ENCODE measurements at regions not wholly inside any gene's neighbourhood (a gene's known extent, or its start where the extent isn't known, plus 50 kb on each side); places are given as distances from the start of the nearest gene placed in this dataset.

GRCh38 chrY:8610620-8611019 lies 726.6 kb upstream of the TSPY4 start:
- no peak for DNase-seq
- no peak overlapping the region for H3K4ac ChIP-seq (ENCODE audit: low read depth, low read length)
- no peaks in the 10 kb centered on the region for H3K79me2 ChIP-seq (ENCODE audit: control insufficient read depth, insufficient read depth, low read length)
- no peak overlapping the region for H2BK120ac ChIP-seq (ENCODE audit: low read depth, low read length)
- no peak overlapping the region for H2BK15ac ChIP-seq (replicated peaks; ENCODE audit: low read depth)
- no peak overlapping the region for H3K18ac ChIP-seq (ENCODE audit: low read length)
- H3K27ac ChIP-seq (ENCODE audit: low read depth, low read length) = no peak overlapping the region
- H3K79me1 ChIP-seq (ENCODE audit: low read length) = no peaks in the 10 kb centered on the region
- no peak overlapping the region for H3K4me2 ChIP-seq (ENCODE audit: low read length)
- H4K8ac ChIP-seq (ENCODE audit: low read depth, low read length) = no peak overlapping the region
- WGBS (ENCODE audit: extremely low coverage, insufficient coverage, low lambda C conversion rate) = no CpG with 5 or more reads among the region's 1 CpG
- no peak overlapping the region for H3K9ac ChIP-seq (ENCODE audit: low read length)
- H2AK5ac ChIP-seq (ENCODE audit: low read length) = no peak overlapping the region
- H3K4me1 ChIP-seq (ENCODE audit: control insufficient read depth, low read depth, low read length) = no peaks in the 10 kb centered on the region
- H3K4me3 ChIP-seq (ENCODE audit: low read length) = no peak overlapping the region
- no peak overlapping the region for H2BK5ac ChIP-seq (ENCODE audit: low read length)
- no peak overlapping the region for H3K56ac ChIP-seq (ENCODE audit: low read length)
- no peaks in the 10 kb centered on the region for H3K27me3 ChIP-seq (ENCODE audit: insufficient read depth, low read length, poor library complexity)
- no peak overlapping the region for H3K23ac ChIP-seq (ENCODE audit: low read length)
- no peak overlapping the region for H4K5ac ChIP-seq (ENCODE audit: low read length)
- no peaks in the 10 kb centered on the region for H3K36me3 ChIP-seq (ENCODE audit: control insufficient read depth, insufficient read depth, low read length)

GRCh38 chrY:8611815-8612214 lies 725.4 kb upstream of the TSPY4 start:
- Histone ChIP-seq H2AK5ac (ENCODE audit: low read length) (no peak overlapping the region), H3K56ac (ENCODE audit: low read length) (no peak overlapping the region), H4K5ac (ENCODE audit: low read length) (no peak overlapping the region), H3K9ac (ENCODE audit: low read length) (no peak overlapping the region), H3K27me3 (ENCODE audit: insufficient read depth, low read length, poor library complexity) (no peaks in the 10 kb centered on the region), H3K23ac (ENCODE audit: low read length) (no peak overlapping the region), H2BK120ac (ENCODE audit: low read depth, low read length) (no peak overlapping the region), H2BK15ac (replicated peaks; ENCODE audit: low read depth) (no peak overlapping the region), H3K4me1 (ENCODE audit: control insufficient read depth, low read depth, low read length) (no peaks in the 10 kb centered on the region), H3K79me1 (ENCODE audit: low read length) (no peaks in the 10 kb centered on the region), H3K4ac (ENCODE audit: low read depth, low read length) (no peak overlapping the region), H3K4me3 (ENCODE audit: low read length) (no peak overlapping the region), H2BK5ac (ENCODE audit: low read length) (no peak overlapping the region), H3K36me3 (ENCODE audit: control insufficient read depth, insufficient read depth, low read length) (no peaks in the 10 kb centered on the region), H3K4me2 (ENCODE audit: low read length) (no peak overlapping the region), H3K27ac (ENCODE audit: low read depth, low read length) (no peak overlapping the region), H3K79me2 (ENCODE audit: control insufficient read depth, insufficient read depth, low read length) (no peaks in the 10 kb centered on the region), H4K8ac (ENCODE audit: low read depth, low read length) (no peak overlapping the region), H3K18ac (ENCODE audit: low read length) (no peak overlapping the region)
- WGBS (ENCODE audit: extremely low coverage, insufficient coverage, low lambda C conversion rate) = no CpG with 5 or more reads among the region's 3 CpGs
- DNase-seq = no peak

- Histone ChIP-seq H3K9ac (ENCODE audit: low read length) (no peak overlapping the region), H3K27ac (ENCODE audit: low read depth, low read length) (no peak overlapping the region), H3K27me3 (ENCODE audit: insufficient read depth, low read length, poor library complexity) (no peaks in the 10 kb centered on the region), H3K4me3 (ENCODE audit: low read length) (no peak overlapping the region), H3K56ac (ENCODE audit: low read length) (no peak overlapping the region), H4K5ac (ENCODE audit: low read length) (no peak overlapping the region), H4K8ac (ENCODE audit: low read depth, low read length) (no peak overlapping the region), H3K79me1 (ENCODE audit: low read length) (no peaks in the 10 kb centered on the region), H3K18ac (ENCODE audit: low read length) (no peak overlapping the region), H2BK15ac (replicated peaks; ENCODE audit: low read depth) (no peak overlapping the region), H3K23ac (ENCODE audit: low read length) (no peak overlapping the region), H3K4me1 (ENCODE audit: control insufficient read depth, low read depth, low read length) (no peaks in the 10 kb centered on the region), H3K4ac (ENCODE audit: low read depth, low read length) (no peak overlapping the region), H2BK5ac (ENCODE audit: low read length) (no peak overlapping the region), H2AK5ac (ENCODE audit: low read length) (no peak overlapping the region), H3K36me3 (ENCODE audit: control insufficient read depth, insufficient read depth, low read length) (no peaks in the 10 kb centered on the region), H3K4me2 (ENCODE audit: low read length) (no peak overlapping the region), H2BK120ac (ENCODE audit: low read depth, low read length) (no peak overlapping the region), H3K79me2 (ENCODE audit: control insufficient read depth, insufficient read depth, low read length) (no peaks in the 10 kb centered on the region)
- DNase-seq = no peak
- WGBS (ENCODE audit: extremely low coverage, insufficient coverage, low lambda C conversion rate) = no CpG with 5 or more reads among the region's 4 CpGs
Observed at GRCh38 chrY:8618302-8618701, 719.0 kb upstream of the TSPY4 start.

DNA sequence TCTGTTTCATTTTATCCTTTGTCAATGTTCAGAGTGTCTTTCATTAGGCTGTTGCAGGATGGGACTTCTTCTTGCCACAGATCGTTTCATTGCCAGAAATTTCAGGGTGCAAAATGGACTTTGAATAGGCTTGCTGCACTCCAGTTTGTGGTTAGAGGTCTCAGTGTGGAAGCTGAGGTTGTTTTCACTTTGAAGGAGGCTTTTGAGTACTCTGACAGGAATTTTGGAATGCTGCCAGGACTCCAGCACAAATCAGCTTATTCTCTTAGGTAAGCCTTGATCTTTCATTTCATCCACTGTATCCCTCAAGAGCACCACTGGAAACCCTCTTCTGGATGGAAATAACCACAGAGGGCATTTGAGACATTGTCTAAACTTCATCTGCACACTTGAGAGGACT lies 715.1 kb upstream of the TSPY4 start:
- Histone ChIP-seq H3K4me3 (ENCODE audit: low read length) (no peak overlapping the region), H3K79me1 (ENCODE audit: low read length) (no peaks in the 10 kb centered on the region), H2AK5ac (ENCODE audit: low read length) (no peak overlapping the region), H4K8ac (ENCODE audit: low read depth, low read length) (no peak overlapping the region), H3K4me1 (ENCODE audit: control insufficient read depth, low read depth, low read length) (no peaks in the 10 kb centered on the region), H2BK5ac (ENCODE audit: low read length) (no peak overlapping the region), H3K27ac (ENCODE audit: low read depth, low read length) (no peak overlapping the region), H3K79me2 (ENCODE audit: control insufficient read depth, insufficient read depth, low read length) (no peaks in the 10 kb centered on the region), H2BK120ac (ENCODE audit: low read depth, low read length) (no peak overlapping the region), H3K56ac (ENCODE audit: low read length) (no peak overlapping the region), H3K18ac (ENCODE audit: low read length) (no peak overlapping the region), H3K36me3 (ENCODE audit: control insufficient read depth, insufficient read depth, low read length) (no peaks in the 10 kb centered on the region), H3K23ac (ENCODE audit: low read length) (no peak overlapping the region), H2BK15ac (replicated peaks; ENCODE audit: low read depth) (no peak overlapping the region), H3K9ac (ENCODE audit: low read length) (no peak overlapping the region), H3K4me2 (ENCODE audit: low read length) (no peak overlapping the region), H3K4ac (ENCODE audit: low read depth, low read length) (no peak overlapping the region), H4K5ac (ENCODE audit: low read length) (no peak overlapping the region), H3K27me3 (ENCODE audit: insufficient read depth, low read length, poor library complexity) (no peaks in the 10 kb centered on the region)
- WGBS (ENCODE audit: extremely low coverage, insufficient coverage, low lambda C conversion rate) = no CpG with 5 or more reads among the region's 1 CpG
- no peak for DNase-seq

DNA sequence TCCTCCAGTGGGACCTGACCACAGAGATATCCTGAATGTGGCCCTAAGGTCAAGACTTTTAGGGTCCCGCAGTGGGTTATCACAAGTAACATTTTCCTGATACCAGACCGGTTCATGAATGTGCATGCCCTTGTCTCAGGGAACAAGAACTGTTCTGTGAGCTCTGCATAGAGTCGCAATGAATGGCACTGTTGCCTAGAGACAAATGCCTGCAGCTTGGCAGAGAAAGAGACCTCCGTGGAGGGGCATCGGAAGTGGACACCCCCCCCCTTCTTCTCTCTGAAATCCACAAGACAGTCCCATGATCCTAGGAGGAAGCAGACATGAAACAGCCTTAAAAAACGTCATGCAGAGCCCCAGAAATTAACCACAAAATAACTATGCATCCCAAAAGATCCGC lies 714.4 kb upstream of the TSPY4 start:
- DNase-seq = no peak
- no peak overlapping the region for H2BK5ac ChIP-seq (ENCODE audit: low read length)
- H3K79me1 ChIP-seq (ENCODE audit: low read length) = no peaks in the 10 kb centered on the region
- H3K4me2 ChIP-seq (ENCODE audit: low read length) = no peak overlapping the region
- no peak overlapping the region for H2AK5ac ChIP-seq (ENCODE audit: low read length)
- H3K23ac ChIP-seq (ENCODE audit: low read length) = no peak overlapping the region
- WGBS (ENCODE audit: extremely low coverage, insufficient coverage, low lambda C conversion rate) = no CpG with 5 or more reads among the region's 7 CpGs
- H4K5ac ChIP-seq (ENCODE audit: low read length) = no peak overlapping the region
- no peaks in the 10 kb centered on the region for H3K4me1 ChIP-seq (ENCODE audit: control insufficient read depth, low read depth, low read length)
- no peak overlapping the region for H3K4me3 ChIP-seq (ENCODE audit: low read length)
- no peak overlapping the region for H2BK15ac ChIP-seq (replicated peaks; ENCODE audit: low read depth)
- H3K79me2 ChIP-seq (ENCODE audit: control insufficient read depth, insufficient read depth, low read length) = no peaks in the 10 kb centered on the region
- H2BK120ac ChIP-seq (ENCODE audit: low read depth, low read length) = no peak overlapping the region
- H3K4ac ChIP-seq (ENCODE audit: low read depth, low read length) = no peak overlapping the region
- H3K9ac ChIP-seq (ENCODE audit: low read length) = no peak overlapping the region
- H3K56ac ChIP-seq (ENCODE audit: low read length) = no peak overlapping the region
- H3K36me3 ChIP-seq (ENCODE audit: control insufficient read depth, insufficient read depth, low read length) = no peaks in the 10 kb centered on the region
- H4K8ac ChIP-seq (ENCODE audit: low read depth, low read length) = no peak overlapping the region
- no peaks in the 10 kb centered on the region for H3K27me3 ChIP-seq (ENCODE audit: insufficient read depth, low read length, poor library complexity)
- no peak overlapping the region for H3K18ac ChIP-seq (ENCODE audit: low read length)
- no peak overlapping the region for H3K27ac ChIP-seq (ENCODE audit: low read depth, low read length)

DNA sequence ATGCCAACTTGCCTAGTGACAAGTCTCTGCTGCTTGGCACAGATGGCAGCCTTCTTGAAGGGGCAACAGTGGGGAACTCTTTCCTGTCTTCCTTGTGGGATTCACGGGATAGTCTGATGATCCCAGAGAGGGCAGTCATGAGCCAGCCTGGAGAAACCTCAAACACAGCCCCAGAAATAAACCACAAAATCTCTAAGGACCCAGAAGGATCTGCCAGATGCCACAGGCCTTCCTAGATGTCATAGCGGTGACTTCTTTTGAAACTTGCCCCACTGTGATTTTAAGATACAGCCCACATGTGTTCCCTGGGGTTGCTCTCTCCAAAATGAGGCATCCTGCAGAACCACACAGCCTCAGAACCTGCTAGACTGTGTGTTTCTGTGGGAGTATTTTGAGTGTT lies 707.6 kb upstream of the TSPY4 start:
- Histone ChIP-seq H3K23ac (ENCODE audit: low read length) (no peak overlapping the region), H4K8ac (ENCODE audit: low read depth, low read length) (no peak overlapping the region), H3K27ac (ENCODE audit: low read depth, low read length) (no peak overlapping the region), H2BK15ac (replicated peaks; ENCODE audit: low read depth) (no peak overlapping the region), H3K79me1 (ENCODE audit: low read length) (no peaks in the 10 kb centered on the region), H3K56ac (ENCODE audit: low read length) (no peak overlapping the region), H3K36me3 (ENCODE audit: control insufficient read depth, insufficient read depth, low read length) (no peaks in the 10 kb centered on the region), H3K9ac (ENCODE audit: low read length) (no peak overlapping the region), H3K79me2 (ENCODE audit: control insufficient read depth, insufficient read depth, low read length) (no peaks in the 10 kb centered on the region), H3K4me1 (ENCODE audit: control insufficient read depth, low read depth, low read length) (no peaks in the 10 kb centered on the region), H3K18ac (ENCODE audit: low read length) (no peak overlapping the region), H4K5ac (ENCODE audit: low read length) (no peak overlapping the region), H3K4me3 (ENCODE audit: low read length) (no peak overlapping the region), H3K4me2 (ENCODE audit: low read length) (no peak overlapping the region), H2AK5ac (ENCODE audit: low read length) (no peak overlapping the region), H3K4ac (ENCODE audit: low read depth, low read length) (no peak overlapping the region), H2BK120ac (ENCODE audit: low read depth, low read length) (no peak overlapping the region), H2BK5ac (ENCODE audit: low read length) (no peak overlapping the region), H3K27me3 (ENCODE audit: insufficient read depth, low read length, poor library complexity) (no peaks in the 10 kb centered on the region)
- no peak for DNase-seq
- WGBS (ENCODE audit: extremely low coverage, insufficient coverage, low lambda C conversion rate) = no CpG with 5 or more reads among the region's 2 CpGs
